AG10803 (cell line): ENCODE measurements at regions not wholly inside any gene's neighbourhood (a gene's known extent, or its start where the extent isn't known, plus 50 kb on each side); places are given as distances from the start of the nearest gene placed in this dataset.

Experiments used
- DNase-seq: peaks from one replicate; pipeline ENCODE4 v3.0.0; 2010; ENCODE audit warnings: low read depth
- H3K4me3 ChIP-seq: 2 replicates; pipeline ENCODE4 v1.5.1; 2011; ENCODE audit warnings: mild to moderate bottlenecking, low read length, control low read depth
- CTCF ChIP-seq: conservative IDR thresholded peaks from 2 replicates; pipeline ENCODE4 v1.5.1; 2011; ENCODE audit warnings: mild to moderate bottlenecking, low read length, control low read depth, inconsistent platforms

DNA sequence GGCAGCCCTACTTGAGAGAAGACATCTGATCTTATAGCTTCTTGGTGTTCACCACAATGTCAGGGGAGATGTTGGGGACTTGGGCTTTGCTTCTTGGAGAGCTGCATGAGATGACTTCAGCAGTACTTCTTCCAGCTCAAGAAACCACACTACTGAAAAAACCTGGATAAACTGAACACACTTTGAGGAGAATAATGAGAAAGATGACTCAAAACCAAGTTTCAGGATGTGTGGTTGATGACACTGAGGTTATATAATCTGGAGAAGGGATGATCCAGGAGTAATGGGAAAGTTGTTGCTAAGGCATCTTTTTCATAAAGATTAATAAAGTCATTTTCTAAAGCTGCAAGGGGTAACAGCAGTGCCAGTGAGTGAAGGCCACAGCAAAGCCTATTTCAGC, 58.4 kb upstream of the PNPLA4 start:
- DNase-seq: peak; percentile 22
- no peak overlapping the region for H3K4me3 ChIP-seq
- TF ChIP-seq CTCF: no peak

DNA sequence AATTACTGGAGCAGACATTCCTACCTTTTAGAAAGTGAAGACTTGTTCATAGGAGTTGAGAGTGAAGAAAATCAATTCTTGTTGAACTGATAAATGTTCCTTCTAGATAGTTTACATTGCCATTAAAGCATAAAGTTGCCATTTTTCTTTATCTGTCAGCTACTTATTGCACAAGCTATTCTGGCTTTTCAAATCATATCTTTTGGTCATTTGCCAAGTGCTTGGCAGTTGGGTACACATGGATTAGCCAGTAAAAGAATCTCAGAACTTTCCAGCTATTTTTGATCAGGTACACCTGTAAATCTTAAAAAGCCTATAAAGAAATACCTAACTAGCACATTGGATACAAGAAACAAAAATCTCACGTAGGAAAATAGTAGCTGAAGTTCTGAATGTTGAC, 56.4 kb upstream of the PNPLA4 start:
- H3K4me3 ChIP-seq: no peak overlapping the region
- TF ChIP-seq CTCF: no peak
- DNase-seq: no peak
